Stimulated activated CD4-positive, alpha-beta T cell treated with anti-CD3 and anti-CD28 coated beads, Interleukin-2, amount 100 ng/mL, for 4 hours (primary cell): ENCODE measurements at regions not wholly inside any gene's neighbourhood (a gene's known extent, or its start where the extent isn't known, plus 50 kb on each side); places are given as distances from the start of the nearest gene placed in this dataset.

Experiments used
- DNase-seq: peaks from one replicate; pipeline ENCODE4 v3.0.0-alpha.2; 2020; ENCODE audit warnings: low read depth

GRCh38 chr6:2426561-2427340 is 181.3 kb upstream of the GMDS start:
- DNase-seq = no peak

GRCh38 chr6:2416128-2416712 is 170.8 kb upstream of the GMDS start:
- no peak for DNase-seq

GRCh38 chr6:2414885-2415547 is 169.6 kb upstream of the GMDS start:
- DNase-seq = no peak

DNA sequence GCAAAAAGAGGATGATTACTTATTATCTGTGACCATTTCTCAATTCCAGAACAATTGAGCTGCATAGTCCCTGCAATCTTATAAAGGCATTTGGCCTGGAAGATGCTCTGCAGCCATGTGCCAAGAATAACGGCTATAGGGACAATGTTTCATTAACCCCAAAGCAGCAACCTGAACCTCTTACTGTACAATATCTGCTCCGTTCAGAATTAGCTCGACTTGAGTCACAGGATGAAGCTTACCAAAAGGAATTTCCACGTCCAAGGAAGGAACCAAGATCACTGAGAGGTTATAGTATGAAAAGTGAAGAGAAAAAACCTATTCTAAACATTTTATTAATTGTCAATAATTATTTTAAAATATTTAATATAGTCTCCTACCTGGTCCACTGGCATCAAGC is 167.3 kb upstream of the GMDS start:
- no peak for DNase-seq

DNA sequence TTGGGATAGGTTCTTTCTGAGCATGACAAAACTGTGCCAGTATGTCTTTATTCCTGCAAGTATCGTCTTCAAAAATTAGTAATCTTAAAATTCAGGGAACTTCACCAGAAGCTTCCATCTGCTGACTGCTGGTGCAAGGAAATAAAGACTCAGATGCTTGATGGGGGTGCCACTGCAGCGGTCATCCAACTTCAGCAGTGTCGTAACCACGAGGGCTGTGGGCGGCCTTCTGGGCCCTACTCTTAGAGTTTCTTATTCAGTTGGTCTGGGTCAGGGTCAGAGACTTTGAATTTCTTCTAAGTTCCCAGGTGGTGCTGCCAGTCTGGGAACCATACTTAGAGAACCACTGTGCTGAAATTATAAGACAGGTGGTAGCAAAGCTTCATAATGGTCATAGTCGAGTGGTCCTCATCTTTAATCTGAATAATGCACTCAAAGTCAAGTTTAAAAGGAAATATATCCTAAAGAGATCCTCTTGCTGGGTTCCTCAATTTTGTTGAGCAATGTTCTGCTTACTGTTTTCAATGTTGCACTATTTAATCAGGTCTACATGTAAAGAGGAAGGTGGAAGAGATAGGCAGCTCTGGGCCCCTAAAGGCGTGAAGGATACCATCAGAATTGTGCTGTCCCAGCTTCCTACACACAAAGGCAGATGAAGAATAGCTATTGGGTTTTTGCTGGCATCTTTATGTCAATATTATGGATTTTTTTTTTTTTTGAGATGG is 165.4 kb upstream of the GMDS start:
- no peak for DNase-seq

- no peak for DNase-seq
Observed at GRCh38 chr6:2407525-2407924, 162.1 kb upstream of the GMDS start.

DNA sequence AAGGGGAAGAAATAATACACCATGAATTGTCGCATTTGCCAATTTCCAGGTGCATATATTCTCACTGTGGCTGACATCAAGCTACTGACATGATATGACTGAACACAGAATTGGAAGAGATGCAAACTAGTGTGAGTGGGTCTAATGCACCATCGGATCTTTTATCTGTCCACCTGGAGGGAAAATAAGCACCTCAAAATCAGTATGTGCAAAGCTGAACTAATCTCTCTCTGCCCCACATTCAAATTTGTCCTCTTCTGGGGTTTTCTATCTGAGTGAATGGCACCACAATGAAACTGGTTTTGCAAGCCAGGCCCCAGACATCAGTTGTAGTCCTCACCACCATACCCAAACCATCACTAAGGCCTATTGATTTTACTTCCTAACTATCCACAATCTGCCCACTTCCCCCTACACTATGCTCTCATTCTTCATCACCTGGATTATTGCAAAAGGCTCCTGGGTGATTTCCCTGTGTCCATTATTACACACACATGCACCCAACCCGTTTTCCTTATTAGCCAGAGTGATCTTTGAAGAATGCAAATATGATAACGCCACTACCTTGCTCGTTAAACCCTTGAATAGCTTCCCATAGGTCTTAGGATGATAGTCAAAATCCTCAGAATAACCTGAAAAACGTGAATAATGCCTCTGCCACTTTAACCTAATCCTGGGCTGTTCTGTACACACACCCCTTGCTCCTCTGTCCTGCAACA is 159.0 kb upstream of the GMDS start:
- DNase-seq = no peak

DNA sequence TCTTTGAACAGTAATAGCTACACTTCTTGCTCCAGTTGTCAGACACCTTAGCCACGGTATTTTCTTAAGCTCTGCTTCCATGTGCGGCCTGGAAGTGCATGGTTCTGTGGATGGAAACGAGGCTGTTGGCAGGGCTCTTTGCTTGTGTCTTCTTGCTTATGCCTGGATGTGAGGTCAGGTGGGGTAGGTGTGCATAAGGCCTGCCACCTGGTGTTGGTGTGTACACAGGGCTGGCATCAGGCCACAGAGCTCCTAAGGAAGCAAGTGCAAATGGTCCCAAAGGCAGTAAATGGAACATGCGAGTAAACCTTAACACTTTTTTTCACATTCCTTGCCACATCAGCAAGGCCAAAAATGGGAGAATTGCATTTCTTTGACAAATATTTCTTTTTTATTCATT is 158.1 kb upstream of the GMDS start:
- DNase-seq = no peak

GRCh38 chr6:2396846-2397630 is 151.6 kb upstream of the GMDS start:
- DNase-seq = no peak

DNA sequence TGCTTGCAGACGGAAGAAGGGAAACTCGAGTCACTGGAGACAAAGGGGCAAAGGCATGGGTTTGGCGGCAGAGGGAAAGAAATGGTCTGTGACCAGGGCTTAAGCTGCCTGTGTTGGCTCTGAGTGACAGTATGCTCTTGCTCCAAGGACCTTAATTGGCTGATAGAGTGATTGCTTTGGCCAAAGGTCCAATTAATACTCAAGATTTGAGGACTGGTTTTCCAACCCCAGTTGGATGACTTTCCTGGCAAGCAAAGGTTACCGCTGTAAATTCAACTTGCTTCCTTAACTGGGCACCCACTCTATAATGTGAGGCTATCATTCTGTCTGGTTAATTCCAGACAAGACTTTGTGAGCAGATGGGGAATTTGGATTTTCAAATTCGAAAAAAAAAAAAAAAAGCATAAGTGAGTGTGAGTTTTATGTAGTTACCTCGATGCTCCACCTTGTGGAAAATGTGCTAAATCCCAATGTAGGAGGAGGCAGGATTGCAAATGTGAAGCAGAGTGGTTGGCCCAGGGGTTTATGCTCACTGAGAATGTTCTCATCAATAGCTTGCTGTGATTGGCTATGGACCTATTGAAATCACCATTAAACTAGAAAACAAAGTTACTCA is 150.7 kb upstream of the GMDS start:
- no peak for DNase-seq

DNA sequence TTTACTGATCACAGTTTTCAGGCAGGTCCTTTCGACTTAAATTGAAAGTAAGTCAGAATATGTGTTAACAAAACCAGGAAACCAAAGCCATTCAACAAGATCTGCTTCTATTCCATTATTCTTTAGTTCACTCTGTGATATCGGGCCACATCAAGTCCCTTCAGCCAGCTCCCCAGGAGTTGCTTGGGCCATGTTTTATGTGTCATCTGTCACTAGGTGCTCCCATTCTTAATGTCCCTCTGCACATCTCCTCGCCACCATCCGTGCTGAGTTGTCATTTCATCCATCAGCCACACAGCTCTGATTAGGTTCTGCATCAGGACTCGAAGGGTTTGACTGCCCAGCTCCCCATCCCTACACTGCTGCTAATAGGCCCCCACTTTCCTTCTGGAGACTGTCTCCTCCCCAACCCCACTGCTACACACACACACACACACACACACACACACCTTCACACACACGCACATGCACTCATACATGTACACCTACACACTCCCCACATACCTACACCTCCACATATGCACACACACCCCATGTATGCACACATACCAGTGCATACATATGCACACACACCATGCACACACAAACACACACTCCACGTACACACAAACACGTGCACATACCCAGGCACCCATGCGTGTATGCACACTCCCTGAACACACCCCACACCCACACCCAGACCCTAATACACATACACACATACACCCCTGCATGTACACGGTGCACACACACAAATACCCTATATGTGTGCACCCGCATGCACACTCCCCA is 143.3 kb upstream of the GMDS start:
- DNase-seq = no peak

- no peak for DNase-seq
Observed at GRCh38 chr6:2387445-2387844, 142.0 kb upstream of the GMDS start.

DNA sequence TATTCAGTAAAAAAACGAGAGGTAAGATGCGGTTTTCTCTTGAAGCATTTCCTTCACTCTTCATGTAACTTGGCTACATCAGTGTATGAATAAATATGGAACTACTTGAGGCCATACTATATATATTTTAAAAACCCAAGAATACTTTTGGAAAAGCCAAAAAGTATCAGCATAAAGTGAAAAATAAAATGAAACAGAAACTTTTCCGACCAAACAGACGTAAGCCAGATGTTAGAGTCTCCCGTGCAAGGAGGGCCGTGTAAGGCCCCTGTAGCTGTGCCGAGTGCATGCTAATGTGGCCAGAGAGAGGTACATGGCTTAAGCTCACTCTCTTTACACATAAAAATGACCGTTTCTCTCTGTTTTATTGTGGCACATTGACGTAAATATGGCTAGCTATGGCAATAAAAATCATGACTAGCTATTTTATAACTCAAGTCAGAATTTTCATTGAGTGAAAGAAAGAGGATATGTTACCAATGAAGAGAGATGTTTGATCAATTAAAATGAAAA is 140.1 kb upstream of the GMDS start:
- no peak for DNase-seq

- DNase-seq = no peak
Observed at GRCh38 chr6:2384528-2384927, 139.1 kb upstream of the GMDS start.

DNA sequence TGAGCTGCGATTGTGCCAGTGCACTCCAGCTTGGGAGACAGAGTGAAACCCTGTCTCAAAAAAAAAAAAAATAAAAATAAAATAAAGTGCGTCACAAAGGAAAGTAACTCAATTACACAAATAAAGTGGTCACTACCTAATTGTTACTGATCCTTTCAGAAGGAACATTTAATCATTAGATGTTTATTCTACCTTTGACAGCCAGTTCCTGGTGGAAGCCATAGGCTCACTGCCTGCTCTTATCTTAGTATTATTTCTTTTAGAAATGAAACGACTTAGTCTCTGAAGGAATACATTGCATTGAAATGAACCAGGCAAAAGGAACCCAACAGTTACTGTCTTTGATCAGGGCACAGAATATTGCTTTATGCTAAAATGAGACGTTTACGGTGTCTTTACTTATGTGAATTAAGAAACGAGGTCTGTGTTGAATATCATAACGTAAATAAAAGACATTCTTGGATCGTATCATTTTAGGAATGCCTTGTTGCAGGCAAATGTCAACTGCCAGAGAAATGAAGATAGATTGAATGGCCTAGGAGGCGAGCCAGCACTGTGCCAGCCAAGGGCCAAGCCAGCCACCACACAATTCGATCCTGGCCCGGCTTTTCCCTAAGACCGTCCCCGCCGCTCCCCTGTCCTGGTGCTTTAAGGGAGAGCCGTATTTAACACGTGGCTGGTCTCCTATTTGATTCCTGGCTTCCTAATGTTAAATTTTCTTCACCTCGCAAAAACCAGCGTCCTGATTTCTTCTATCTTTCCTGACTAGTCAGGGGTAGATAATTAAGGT is 136.7 kb upstream of the GMDS start:
- DNase-seq = no peak

DNA sequence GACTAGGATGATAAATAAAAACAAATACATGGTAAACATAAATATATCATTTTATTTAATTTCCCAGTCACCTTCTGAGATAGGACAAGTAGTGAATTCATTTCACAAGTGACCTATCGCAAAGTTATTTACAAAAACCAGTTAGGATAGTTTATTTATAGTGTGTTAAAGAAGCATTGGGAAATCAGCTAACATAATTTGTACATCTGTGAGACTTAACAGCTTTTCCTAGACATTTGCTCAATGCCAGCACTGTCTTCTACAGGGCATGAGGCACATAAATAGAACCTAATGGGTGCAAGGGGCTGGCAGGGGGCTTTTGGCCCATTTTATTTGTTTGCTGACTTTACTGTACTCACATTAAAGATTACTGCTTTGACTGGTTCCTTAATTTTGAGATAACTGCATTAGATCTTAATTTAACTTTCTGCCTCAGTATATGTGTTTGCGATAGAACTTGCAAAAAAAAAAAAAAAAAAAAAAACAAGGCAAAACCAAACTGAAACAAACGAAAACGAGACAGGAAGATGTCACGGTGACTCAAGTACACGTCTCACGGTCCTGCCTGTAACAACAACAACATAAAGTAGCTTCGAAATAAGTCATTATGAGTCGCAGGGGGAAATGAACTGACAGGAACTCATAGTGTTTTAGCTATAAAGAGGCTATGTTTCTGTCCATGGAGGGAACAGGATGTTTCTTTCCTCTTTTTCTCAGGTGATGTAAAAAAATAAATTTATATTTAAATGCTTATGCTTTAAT is 133.7 kb upstream of the GMDS start:
- no peak for DNase-seq

DNA sequence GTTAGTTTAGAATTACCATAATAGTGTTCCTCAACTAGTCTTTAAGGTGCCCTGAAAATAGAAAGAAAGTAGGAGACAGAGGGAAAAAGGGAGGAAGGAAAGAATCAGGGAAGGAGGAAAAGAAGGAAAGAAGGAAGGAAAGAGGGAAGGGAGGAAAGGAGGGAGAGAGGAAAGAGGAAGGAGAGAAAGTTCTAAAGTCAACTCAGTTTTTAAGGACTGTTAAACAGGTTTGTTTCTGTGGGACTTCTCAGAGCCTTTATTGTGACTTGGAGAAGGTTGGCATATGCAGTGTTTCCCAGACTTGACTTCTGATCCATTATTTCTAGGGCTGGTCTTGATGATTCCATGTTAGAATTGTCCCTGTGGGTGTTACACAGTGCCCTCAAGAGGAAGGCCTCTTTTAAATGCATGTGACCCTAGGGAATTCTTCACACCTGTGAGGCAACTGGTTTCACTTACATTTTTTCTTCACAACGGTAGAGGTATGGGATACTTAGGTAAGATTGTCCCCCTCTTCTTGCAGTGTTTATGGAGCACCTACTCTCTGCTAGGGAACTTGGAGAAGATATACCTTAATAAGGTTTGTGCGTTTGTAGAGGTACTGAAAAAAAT is 132.7 kb upstream of the GMDS start:
- DNase-seq = no peak
